ENCODE measurements at regions not wholly inside any gene's neighbourhood (a gene's known extent, or its start where the extent isn't known, plus 50 kb on each side); places are given as distances from the start of the nearest gene placed in this dataset.
A peak's percentile ranks its signal among the peaks of the same experiment; 100 is the strongest.

DNA sequence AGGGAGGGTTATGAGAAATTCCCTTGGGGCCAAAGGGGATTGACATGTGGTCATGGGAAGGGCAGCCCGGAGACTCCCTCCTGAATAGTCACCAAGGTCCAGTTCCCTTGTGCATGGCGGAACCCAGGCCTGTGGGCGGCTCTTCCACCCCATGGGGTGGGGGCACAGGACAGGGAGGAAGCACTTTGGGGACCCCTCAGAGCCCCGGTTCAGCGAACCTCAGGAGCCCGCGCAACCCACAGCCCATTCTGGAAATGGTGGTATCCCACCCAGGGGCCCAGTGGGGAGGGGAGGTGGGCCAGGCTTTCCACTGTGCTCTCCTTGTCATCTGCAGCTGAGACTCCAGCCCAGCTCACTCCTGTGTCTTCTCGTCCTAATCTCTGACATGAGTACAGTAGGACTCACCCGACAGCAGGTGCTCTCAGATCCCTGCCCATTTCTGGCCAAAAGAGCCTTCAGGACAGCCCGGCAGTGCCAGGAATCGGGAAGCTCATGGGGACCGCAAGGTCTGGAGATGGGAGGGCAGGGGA, 255.2 kb upstream of the SFSWAP start:
- Histone ChIP-seq H3K36me3 (no peaks in the 10 kb centered on the region), H3K4me3 (no peak overlapping the region), H3K27ac (no peak overlapping the region), H3K4me1 (no peaks in the 10 kb centered on the region), H3K9me3 (peaks cover 6% of the 10 kb centered on the region), H3K27me3 (peaks cover 5% of the 10 kb centered on the region)
- TF ChIP-seq, protein P1, sequence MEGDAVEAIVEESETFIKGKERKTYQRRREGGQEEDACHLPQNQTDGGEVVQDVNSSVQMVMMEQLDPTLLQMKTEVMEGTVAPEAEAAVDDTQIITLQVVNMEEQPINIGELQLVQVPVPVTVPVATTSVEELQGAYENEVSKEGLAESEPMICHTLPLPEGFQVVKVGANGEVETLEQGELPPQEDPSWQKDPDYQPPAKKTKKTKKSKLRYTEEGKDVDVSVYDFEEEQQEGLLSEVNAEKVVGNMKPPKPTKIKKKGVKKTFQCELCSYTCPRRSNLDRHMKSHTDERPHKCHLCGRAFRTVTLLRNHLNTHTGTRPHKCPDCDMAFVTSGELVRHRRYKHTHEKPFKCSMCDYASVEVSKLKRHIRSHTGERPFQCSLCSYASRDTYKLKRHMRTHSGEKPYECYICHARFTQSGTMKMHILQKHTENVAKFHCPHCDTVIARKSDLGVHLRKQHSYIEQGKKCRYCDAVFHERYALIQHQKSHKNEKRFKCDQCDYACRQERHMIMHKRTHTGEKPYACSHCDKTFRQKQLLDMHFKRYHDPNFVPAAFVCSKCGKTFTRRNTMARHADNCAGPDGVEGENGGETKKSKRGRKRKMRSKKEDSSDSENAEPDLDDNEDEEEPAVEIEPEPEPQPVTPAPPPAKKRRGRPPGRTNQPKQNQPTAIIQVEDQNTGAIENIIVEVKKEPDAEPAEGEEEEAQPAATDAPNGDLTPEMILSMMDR (IDR thresholded peaks at IDR 0.05), result no peak
- DNase-seq (peak; percentile 57), ATAC-seq (no peak)
- intact Hi-C loops (cut with DNase I), result no loop called here

DNA sequence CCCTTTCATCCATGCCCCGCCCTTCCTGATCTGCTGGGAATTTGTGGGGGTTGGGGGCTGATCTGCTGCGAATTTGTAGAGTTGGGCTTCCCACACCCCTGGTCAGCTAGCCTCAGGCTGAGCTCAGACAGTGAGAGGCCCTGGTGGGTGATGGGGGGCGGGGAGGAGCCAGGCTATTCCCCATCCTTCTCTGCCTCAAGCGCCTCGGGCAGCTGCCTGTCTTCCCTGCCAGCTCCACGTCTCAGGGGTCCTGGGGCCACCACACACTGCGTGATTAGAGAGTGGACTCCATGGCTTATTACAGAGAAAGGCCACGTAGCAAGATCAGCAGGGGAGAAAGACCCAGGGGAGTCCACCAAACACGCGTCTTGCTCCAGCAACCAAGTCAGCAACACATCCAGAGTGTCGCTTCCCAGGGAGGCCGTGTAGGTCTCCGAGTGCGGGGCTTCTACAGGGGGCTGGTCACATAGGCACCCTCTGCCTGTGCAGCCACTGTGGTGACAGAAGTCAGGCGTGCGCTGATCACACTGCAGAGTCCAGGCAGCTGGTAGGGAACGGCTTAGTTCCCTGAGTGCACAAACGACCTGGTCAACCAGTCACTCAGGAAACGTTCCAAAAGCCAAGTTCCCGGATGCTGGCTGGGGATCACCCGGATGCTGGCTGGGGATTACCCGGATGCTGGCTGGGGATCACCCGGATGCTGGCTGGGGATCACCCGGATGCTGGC, 254.4 kb upstream of the SFSWAP start:
- TF ChIP-seq, protein P1 (IDR thresholded peaks at IDR 0.05), result no peak
- Histone ChIP-seq H3K27me3 (peaks cover 10% of the 10 kb centered on the region), H3K27ac (no peak overlapping the region), H3K4me3 (no peak overlapping the region), H3K36me3 (no peaks in the 10 kb centered on the region), H3K9me3 (no peaks in the 10 kb centered on the region), H3K4me1 (no peaks in the 10 kb centered on the region)
- DNase-seq, result peak; percentile 57
- intact Hi-C loops (cut with DNase I), result no loop called here
- no peak for ATAC-seq

DNA sequence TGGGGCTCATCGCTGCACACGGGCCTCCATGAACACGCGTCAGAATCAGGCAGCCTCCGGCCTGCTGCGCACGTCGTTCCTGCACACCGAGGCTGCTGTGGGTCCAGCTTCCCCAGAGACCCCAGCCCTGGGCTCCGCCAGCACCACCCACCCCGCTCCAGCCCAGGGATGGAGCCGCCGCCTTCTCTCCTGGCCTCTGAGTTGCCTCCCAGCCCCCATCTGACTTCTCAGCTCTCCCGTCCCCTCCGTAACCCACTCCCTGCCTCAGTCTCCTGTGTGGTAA, 253.9 kb upstream of the SFSWAP start:
- DNase-seq, result peak; percentile 51
- no peak overlapping the region for H3K4me3 ChIP-seq
- TF ChIP-seq, protein P1 (IDR thresholded peaks at IDR 0.05), result no peak
- H3K36me3 ChIP-seq, result no peaks in the 10 kb centered on the region
- no peak for ATAC-seq
- H3K27me3 ChIP-seq, result peaks cover 10% of the 10 kb centered on the region
- no peak overlapping the region for H3K27ac ChIP-seq
- no peaks in the 10 kb centered on the region for H3K4me1 ChIP-seq
- intact Hi-C loops (cut with DNase I), result no loop called here
- no peaks in the 10 kb centered on the region for H3K9me3 ChIP-seq

DNA sequence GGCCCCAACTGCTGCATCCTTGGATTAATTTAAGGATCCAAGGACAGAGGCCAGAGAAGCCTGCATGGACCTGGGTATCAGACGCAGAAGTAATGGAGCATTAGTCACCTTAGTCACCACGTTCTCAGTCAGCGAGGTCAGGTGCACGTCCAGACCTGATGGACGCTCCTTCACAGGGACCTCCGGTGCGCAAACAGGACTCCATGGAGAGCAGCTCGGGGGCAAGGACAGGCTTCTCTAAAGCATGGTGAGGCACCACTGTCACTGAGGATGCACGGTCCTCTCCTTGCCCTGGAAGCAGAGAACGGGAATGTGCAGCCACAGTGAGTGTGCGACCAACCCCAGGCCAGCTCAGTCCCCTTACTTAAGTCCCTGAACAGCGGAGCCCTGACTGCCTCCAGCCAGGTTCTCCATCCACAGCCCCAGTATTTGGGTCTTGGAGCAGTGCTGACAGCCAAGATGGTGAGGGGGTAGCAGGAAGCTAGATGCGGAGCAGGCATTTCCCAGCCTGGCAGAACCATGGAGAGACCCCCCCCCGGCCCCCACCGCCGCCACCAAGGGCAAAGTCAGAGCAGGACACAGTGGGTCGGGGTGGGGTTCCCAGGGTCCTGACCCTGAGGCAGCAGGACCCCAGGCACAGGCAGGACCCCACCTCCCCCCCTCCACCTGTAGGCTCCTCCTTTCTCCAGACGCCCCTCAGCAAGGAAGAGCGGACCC, 253.4 kb upstream of the SFSWAP start:
- intact Hi-C loops (cut with DNase I), result no loop called here
- H3K36me3 ChIP-seq, result no peaks in the 10 kb centered on the region
- peaks cover 10% of the 10 kb centered on the region for H3K27me3 ChIP-seq
- TF ChIP-seq, protein P1 (IDR thresholded peaks at IDR 0.05), result no peak
- no peaks in the 10 kb centered on the region for H3K4me1 ChIP-seq
- no peak overlapping the region for H3K27ac ChIP-seq
- ATAC-seq (no peak), DNase-seq (peak; percentile 54)
- no peaks in the 10 kb centered on the region for H3K9me3 ChIP-seq
- H3K4me3 ChIP-seq, result no peak overlapping the region

DNA sequence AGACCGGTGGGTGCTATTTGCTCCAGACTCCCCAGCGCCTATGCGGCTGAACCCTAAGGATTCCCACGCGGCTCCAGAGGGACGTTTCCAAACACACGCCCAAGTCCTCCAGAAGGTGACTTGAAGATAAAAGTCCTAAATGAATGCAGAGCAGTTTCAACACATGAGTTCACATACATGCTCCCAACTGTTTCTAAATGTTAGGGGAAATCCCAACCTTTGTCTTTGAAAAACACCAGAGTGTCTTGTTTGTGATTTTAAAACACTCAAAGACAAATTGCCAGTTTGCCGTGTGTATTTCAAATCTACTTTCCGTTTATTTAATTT, 252.9 kb upstream of the SFSWAP start:
- Histone ChIP-seq H3K27me3 (peaks cover 10% of the 10 kb centered on the region), H3K4me1 (no peaks in the 10 kb centered on the region), H3K4me3 (no peak overlapping the region), H3K27ac (no peak overlapping the region), H3K36me3 (no peaks in the 10 kb centered on the region), H3K9me3 (no peaks in the 10 kb centered on the region)
- no peak for ATAC-seq
- DNase-seq, result no peak
- TF ChIP-seq, protein P1 (IDR thresholded peaks at IDR 0.05), result no peak
- intact Hi-C loops (cut with DNase I), result no loop called here
